GM12892 (cell line): ENCODE measurements at regions not wholly inside any gene's neighbourhood (a gene's known extent, or its start where the extent isn't known, plus 50 kb on each side); places are given as distances from the start of the nearest gene placed in this dataset.

Experiments
- POLR2A ChIP-seq: IDR thresholded peaks from 2 replicates; pipeline ENCODE4 v1.6.1; 2011; ENCODE audit warnings: low read depth, low read length, control low read depth
- TAF1 ChIP-seq: IDR thresholded peaks from 2 replicates; pipeline ENCODE4 v1.6.1; 2011; ENCODE audit warnings: low read depth, mild to moderate bottlenecking, control low read depth, low read length, borderline replicate concordance

DNA sequence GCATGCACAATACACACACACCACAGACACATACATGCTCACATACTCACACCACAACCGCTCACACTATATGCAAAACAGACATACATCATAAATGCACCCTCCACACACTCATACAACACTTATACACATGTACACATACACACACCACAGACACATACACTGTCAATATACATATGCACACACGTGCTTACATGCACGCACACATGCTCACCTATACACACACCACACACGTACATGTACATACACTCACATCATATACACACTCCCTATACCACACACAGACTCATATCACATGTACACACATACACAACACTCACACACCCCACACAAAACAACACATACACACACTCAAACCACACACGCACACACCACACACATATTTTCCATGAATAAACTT lies 885.3 kb downstream of the TBC1D22A start:
- no peak for TF ChIP-seq POLR2A
- no peak for TF ChIP-seq TAF1
